Choroid plexus epithelial cell (primary cell): ENCODE measurements at regions not wholly inside any gene's neighbourhood (a gene's known extent, or its start where the extent isn't known, plus 50 kb on each side); places are given as distances from the start of the nearest gene placed in this dataset.

ENCODE experiments used
- DNase-seq: peaks from one replicate; pipeline ENCODE4 v3.0.0-alpha.2; 2010; ENCODE audit warnings: low read depth
- H3K4me3 ChIP-seq: 2 replicates; pipeline ENCODE4 v1.5.1; 2011; ENCODE audit warnings: low read depth, mild to moderate bottlenecking, control low read depth, low read length, moderate library complexity
- CTCF ChIP-seq: conservative IDR thresholded peaks from 2 replicates; pipeline ENCODE4 v1.5.1; 2011; ENCODE audit warnings: low read depth, mild to moderate bottlenecking, control low read depth, inconsistent platforms, low read length, moderate library complexity

GRCh38 chr3:74054566-74054965 is 429.8 kb upstream of the PDZRN3 start:
- DNase-seq, result no peak
- TF ChIP-seq CTCF, result no peak
- no peak overlapping the region for H3K4me3 ChIP-seq

GRCh38 chr3:74053970-74054516 is 429.3 kb upstream of the PDZRN3 start:
- no peak overlapping the region for H3K4me3 ChIP-seq
- DNase-seq, result no peak
- TF ChIP-seq CTCF, result no peak

- DNase-seq, result no peak
- no peak overlapping the region for H3K4me3 ChIP-seq
- TF ChIP-seq CTCF, result no peak
These were observed 424.7 kb upstream of the PDZRN3 start for GRCh38 chr3:74049444-74049843.

- peak; percentile 7 for DNase-seq
- TF ChIP-seq CTCF, result no peak
These were observed 424.0 kb upstream of the PDZRN3 start for GRCh38 chr3:74048699-74049098.

GRCh38 chr3:74045000-74045399 is 420.3 kb upstream of the PDZRN3 start:
- DNase-seq, result no peak
- TF ChIP-seq CTCF, result no peak
- no peak overlapping the region for H3K4me3 ChIP-seq

More at GRCh38 chr3:74048699-74049098, 424.0 kb upstream of the PDZRN3 start:
- H3K4me3 ChIP-seq, result no peak overlapping the region

GRCh38 chr3:74041068-74041675 is 416.4 kb upstream of the PDZRN3 start:
- no peak for TF ChIP-seq CTCF
- H3K4me3 ChIP-seq, result no peak overlapping the region
- DNase-seq, result no peak

DNA sequence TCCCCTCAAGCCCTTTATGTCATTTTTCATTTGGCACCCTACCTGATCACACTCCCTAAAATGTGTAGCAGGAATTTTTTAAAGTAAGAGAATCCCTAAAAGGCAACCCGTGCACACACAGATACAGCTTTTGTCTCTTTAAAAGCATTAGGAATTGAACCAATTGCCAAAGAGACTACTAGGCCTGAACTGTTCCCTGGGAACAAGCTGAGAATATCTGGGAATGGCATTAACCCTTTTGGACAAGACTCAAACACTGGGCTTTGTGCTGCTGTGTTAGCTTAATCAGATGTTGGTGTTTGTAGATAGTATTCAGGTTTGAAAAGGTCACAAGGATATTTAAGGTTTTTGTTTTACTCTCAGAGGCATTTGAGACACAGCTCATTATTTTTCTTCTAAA is 414.4 kb upstream of the PDZRN3 start:
- no peak for DNase-seq
- H3K4me3 ChIP-seq, result no peak overlapping the region
- no peak for TF ChIP-seq CTCF
